ENCODE measurements at regions not wholly inside any gene's neighbourhood (a gene's known extent, or its start where the extent isn't known, plus 50 kb on each side); places are given as distances from the start of the nearest gene placed in this dataset.
"Not testable (repeated sequence)": the region's sequence is repeated elsewhere in the genome, so short reads cannot be mapped to it uniquely, and the experiment has no call there.

GRCh38 chr20:19879874-19880255 is 121.8 kb downstream of the RIN2 start:
- H4K91ac ChIP-seq (ENCODE audit: low read depth, low read length, poor library complexity); H3K14ac ChIP-seq (ENCODE audit: low read length); H3K4me1 ChIP-seq (ENCODE audit: control insufficient read depth in 2 of 2, insufficient read depth in 1 of 2, low read depth in 1 of 2, low read length in 2 of 2); H3K9ac ChIP-seq (ENCODE audit: low read depth, low read length, poor library complexity); H3K27ac ChIP-seq (replicated peaks; ENCODE audit: low read length); DNase-seq (ENCODE audit: low spot score); H2AFZ ChIP-seq (ENCODE audit: low read length); H3K4me3 ChIP-seq (ENCODE audit: low read length in 2 of 2); H2BK5ac ChIP-seq (ENCODE audit: low read length); H3K79me1 ChIP-seq (ENCODE audit: low read depth, low read length); H3K23ac ChIP-seq (ENCODE audit: low read depth, low read length, poor library complexity); H3K27me3 ChIP-seq (ENCODE audit: control insufficient read depth in 3 of 3, insufficient read depth in 3 of 3, low read depth in 1 of 3, low read length in 3 of 3); H2AK5ac ChIP-seq (ENCODE audit: low read depth, low read length); H2BK120ac ChIP-seq (ENCODE audit: low read depth, low read length); H3K36me3 ChIP-seq (replicated peaks in 1 of 2; ENCODE audit: control insufficient read depth in 2 of 2, insufficient read depth in 2 of 2, low read length in 2 of 2); H2BK12ac ChIP-seq (ENCODE audit: low read length); H2BK15ac ChIP-seq (ENCODE audit: low read length); H4K8ac ChIP-seq (ENCODE audit: low read depth, low read length); H3K4me2 ChIP-seq (ENCODE audit: insufficient read depth, low read length, poor library complexity, severe bottlenecking); H3K4ac ChIP-seq (ENCODE audit: low read length); H3K18ac ChIP-seq (ENCODE audit: low read length); H3K9me3 ChIP-seq (replicated peaks in 1 of 2; ENCODE audit: control insufficient read depth in 2 of 2, insufficient read depth in 1 of 2, low read depth in 1 of 2, low read length in 2 of 2): not testable (repeated sequence)
- WGBS, 2 donors (ENCODE audit: extremely low coverage in 2 of 2, insufficient read length in 2 of 2, insufficient replicate concordance in 1 of 2): no CpG with 5 or more reads among the region's 4 CpGs

- H3K4me2 ChIP-seq (ENCODE audit: insufficient read depth, low read length, poor library complexity, severe bottlenecking): no peak overlapping the region
- no CpG with 5 or more reads among the region's 10 CpGs for WGBS, 2 donors (ENCODE audit: extremely low coverage in 2 of 2, insufficient read length in 2 of 2, insufficient replicate concordance in 1 of 2)
- no peak overlapping the region for H3K4ac ChIP-seq (ENCODE audit: low read length)
- no peak overlapping the region for H3K27ac ChIP-seq (replicated peaks; ENCODE audit: low read length)
- no peak overlapping the region for H2BK5ac ChIP-seq (ENCODE audit: low read length)
- no peaks in the 10 kb centered on the region for H3K79me1 ChIP-seq (ENCODE audit: low read depth, low read length)
- H3K9me3 ChIP-seq (replicated peaks in 1 of 2; ENCODE audit: control insufficient read depth in 2 of 2, insufficient read depth in 1 of 2, low read depth in 1 of 2, low read length in 2 of 2): no peaks in the 10 kb centered on the region
- no peak overlapping the region for H2BK120ac ChIP-seq (ENCODE audit: low read depth, low read length)
- H3K14ac ChIP-seq (ENCODE audit: low read length): no peak overlapping the region
- H3K4me3 ChIP-seq (ENCODE audit: low read length in 2 of 2): no peak overlapping the region
- H4K8ac ChIP-seq (ENCODE audit: low read depth, low read length): no peak overlapping the region
- no peak for DNase-seq (ENCODE audit: low spot score)
- H4K91ac ChIP-seq (ENCODE audit: low read depth, low read length, poor library complexity): no peak overlapping the region
- H2AFZ ChIP-seq (ENCODE audit: low read length): no peak overlapping the region
- no peak overlapping the region for H2AK5ac ChIP-seq (ENCODE audit: low read depth, low read length)
- H3K36me3 ChIP-seq (replicated peaks in 1 of 2; ENCODE audit: control insufficient read depth in 2 of 2, insufficient read depth in 2 of 2, low read length in 2 of 2): no peaks in the 10 kb centered on the region
- no peak overlapping the region for H3K18ac ChIP-seq (ENCODE audit: low read length)
- no peak overlapping the region for H2BK12ac ChIP-seq (ENCODE audit: low read length)
- H3K23ac ChIP-seq (ENCODE audit: low read depth, low read length, poor library complexity): no peak overlapping the region
- H3K27me3 ChIP-seq (ENCODE audit: control insufficient read depth in 3 of 3, insufficient read depth in 3 of 3, low read depth in 1 of 3, low read length in 3 of 3): no peaks in the 10 kb centered on the region
- H3K4me1 ChIP-seq (ENCODE audit: control insufficient read depth in 2 of 2, insufficient read depth in 1 of 2, low read depth in 1 of 2, low read length in 2 of 2): peaks cover 0 to 3% of the 10 kb centered on the region in 2 donors
- H2BK15ac ChIP-seq (ENCODE audit: low read length): no peak overlapping the region
- H3K9ac ChIP-seq (ENCODE audit: low read depth, low read length, poor library complexity): no peak overlapping the region
These were observed 122.4 kb downstream of the RIN2 start for GRCh38 chr20:19880256-19881079.

- Histone ChIP-seq H2AK5ac (ENCODE audit: low read depth, low read length) (no peak overlapping the region), H3K4ac (ENCODE audit: low read length) (no peak overlapping the region), H2BK120ac (ENCODE audit: low read depth, low read length) (no peak overlapping the region), H2AFZ (ENCODE audit: low read length) (no peak overlapping the region), H3K4me2 (ENCODE audit: insufficient read depth, low read length, poor library complexity, severe bottlenecking) (no peak overlapping the region), H3K14ac (ENCODE audit: low read length) (no peak overlapping the region), H3K36me3 (replicated peaks in 1 of 2; ENCODE audit: control insufficient read depth in 2 of 2, insufficient read depth in 2 of 2, low read length in 2 of 2) (no peaks in the 10 kb centered on the region), H2BK15ac (ENCODE audit: low read length) (no peak overlapping the region), H4K8ac (ENCODE audit: low read depth, low read length) (no peak overlapping the region), H3K79me1 (ENCODE audit: low read depth, low read length) (no peaks in the 10 kb centered on the region), H3K4me3 (ENCODE audit: low read length in 2 of 2) (no peak overlapping the region), H2BK12ac (ENCODE audit: low read length) (no peak overlapping the region), H3K23ac (ENCODE audit: low read depth, low read length, poor library complexity) (no peak overlapping the region), H3K9ac (ENCODE audit: low read depth, low read length, poor library complexity) (no peak overlapping the region), H4K91ac (ENCODE audit: low read depth, low read length, poor library complexity) (no peak overlapping the region), H3K4me1 (ENCODE audit: control insufficient read depth in 2 of 2, insufficient read depth in 1 of 2, low read depth in 1 of 2, low read length in 2 of 2) (peaks cover 0 to 3% of the 10 kb centered on the region in 2 donors), H3K27ac (replicated peaks; ENCODE audit: low read length) (no peak overlapping the region), H2BK5ac (ENCODE audit: low read length) (no peak overlapping the region), H3K27me3 (ENCODE audit: control insufficient read depth in 3 of 3, insufficient read depth in 3 of 3, low read depth in 1 of 3, low read length in 3 of 3) (no peaks in the 10 kb centered on the region), H3K18ac (ENCODE audit: low read length) (no peak overlapping the region), H3K9me3 (replicated peaks in 1 of 2; ENCODE audit: control insufficient read depth in 2 of 2, insufficient read depth in 1 of 2, low read depth in 1 of 2, low read length in 2 of 2) (no peaks in the 10 kb centered on the region)
- no CpG with 5 or more reads among the region's 3 CpGs for WGBS, 2 donors (ENCODE audit: extremely low coverage in 2 of 2, insufficient read length in 2 of 2, insufficient replicate concordance in 1 of 2)
- DNase-seq (ENCODE audit: low spot score): no peak
These were observed 123.2 kb downstream of the RIN2 start for GRCh38 chr20:19881080-19881840.

- H3K14ac ChIP-seq (ENCODE audit: low read length): no peak overlapping the region
- H3K9ac ChIP-seq (ENCODE audit: low read depth, low read length, poor library complexity): no peak overlapping the region
- no peak overlapping the region for H2BK15ac ChIP-seq (ENCODE audit: low read length)
- H4K91ac ChIP-seq (ENCODE audit: low read depth, low read length, poor library complexity): no peak overlapping the region
- H2BK120ac ChIP-seq (ENCODE audit: low read depth, low read length): no peak overlapping the region
- H3K4me2 ChIP-seq (ENCODE audit: insufficient read depth, low read length, poor library complexity, severe bottlenecking): no peak overlapping the region
- no peaks in the 10 kb centered on the region for H3K9me3 ChIP-seq (replicated peaks in 1 of 2; ENCODE audit: control insufficient read depth in 2 of 2, insufficient read depth in 1 of 2, low read depth in 1 of 2, low read length in 2 of 2)
- no CpG with 5 or more reads among the region's 3 CpGs for WGBS, 2 donors (ENCODE audit: extremely low coverage in 2 of 2, insufficient read length in 2 of 2, insufficient replicate concordance in 1 of 2)
- H3K79me1 ChIP-seq (ENCODE audit: low read depth, low read length): no peaks in the 10 kb centered on the region
- H4K8ac ChIP-seq (ENCODE audit: low read depth, low read length): no peak overlapping the region
- H3K18ac ChIP-seq (ENCODE audit: low read length): no peak overlapping the region
- H2BK5ac ChIP-seq (ENCODE audit: low read length): no peak overlapping the region
- H3K27ac ChIP-seq (replicated peaks; ENCODE audit: low read length): no peak overlapping the region
- H3K4ac ChIP-seq (ENCODE audit: low read length): no peak overlapping the region
- no peak for DNase-seq (ENCODE audit: low spot score)
- no peaks in the 10 kb centered on the region for H3K27me3 ChIP-seq (ENCODE audit: control insufficient read depth in 3 of 3, insufficient read depth in 3 of 3, low read depth in 1 of 3, low read length in 3 of 3)
- no peak overlapping the region for H2AFZ ChIP-seq (ENCODE audit: low read length)
- no peak overlapping the region for H3K23ac ChIP-seq (ENCODE audit: low read depth, low read length, poor library complexity)
- H2AK5ac ChIP-seq (ENCODE audit: low read depth, low read length): no peak overlapping the region
- H3K36me3 ChIP-seq (replicated peaks in 1 of 2; ENCODE audit: control insufficient read depth in 2 of 2, insufficient read depth in 2 of 2, low read length in 2 of 2): no peaks in the 10 kb centered on the region
- no peak overlapping the region for H2BK12ac ChIP-seq (ENCODE audit: low read length)
- H3K4me1 ChIP-seq (ENCODE audit: control insufficient read depth in 2 of 2, insufficient read depth in 1 of 2, low read depth in 1 of 2, low read length in 2 of 2): peaks cover 0 to 4% of the 10 kb centered on the region in 2 donors
- H3K4me3 ChIP-seq (ENCODE audit: low read length in 2 of 2): no peak overlapping the region
These were observed 123.9 kb downstream of the RIN2 start for GRCh38 chr20:19881990-19882389.

Data from neuronal stem cell (in vitro differentiated cells).